Smooth muscle cell (in vitro differentiated cells): ENCODE measurements at regions not wholly inside any gene's neighbourhood (a gene's known extent, or its start where the extent isn't known, plus 50 kb on each side); places are given as distances from the start of the nearest gene placed in this dataset.
"Not testable (repeated sequence)": the region's sequence is repeated elsewhere in the genome, so short reads cannot be mapped to it uniquely, and the experiment has no call there.

Experiments used
- DNase-seq: peaks from one replicate; lab custom pipeline; 2025; ENCODE audit not compliant: unreplicated experiment; lab: John Stamatoyannopoulos, UW
- H2AFZ ChIP-seq: fragments of 200-600 bp; sonication (generic); 2 replicates; pipeline ENCODE4 v1.6.0; 2016; ENCODE audit warnings: antibody characterized with exemption, low read depth, mild to moderate bottlenecking
- H3F3A ChIP-seq: fragments of 200-600 bp; sonication (generic); 2 replicates; pipeline ENCODE4 v1.6.0; 2017; ENCODE audit warnings: antibody characterized with exemption, low read depth
- H3K27ac ChIP-seq: fragments of 200-600 bp; sonication (generic); 2 replicates; pipeline ENCODE4 v1.5.1; 2016; ENCODE audit warnings: low read depth, mild to moderate bottlenecking
- H3K27me3 ChIP-seq: fragments of 200-600 bp; sonication (generic); 2 replicates; pipeline ENCODE4 v1.6.1; 2016; ENCODE audit warnings: low read depth, mild to moderate bottlenecking
- H3K36me3 ChIP-seq: fragments of 200-600 bp; sonication (generic); 2 replicates; pipeline ENCODE4 v1.5.1; 2016; ENCODE audit warnings: low read depth
- H3K4me1 ChIP-seq: fragments of 200-600 bp; sonication (generic); 2 replicates; pipeline ENCODE4 v1.5.1; 2016; ENCODE audit warnings: low read depth
- H3K4me2 ChIP-seq: fragments of 200-600 bp; sonication (generic); 2 replicates; pipeline ENCODE4 v1.6.0; 2016; ENCODE audit warnings: mild to moderate bottlenecking
- H3K4me3 ChIP-seq: fragments of 200-600 bp; sonication (generic); 2 replicates; pipeline ENCODE4 v1.5.1; 2016; ENCODE audit warnings: mild to moderate bottlenecking
- H3K79me2 ChIP-seq: fragments of 200-600 bp; sonication (generic); 2 replicates; pipeline ENCODE4 v1.6.0; 2016; ENCODE audit warnings: low read depth, mild to moderate bottlenecking
- H3K9ac ChIP-seq: fragments of 200-600 bp; sonication (generic); 2 replicates; pipeline ENCODE4 v1.6.0; 2016; ENCODE audit warnings: low read depth
- H3K9me3 ChIP-seq: fragments of 200-600 bp; sonication (generic); replicated peaks from 2 replicates; pipeline ENCODE4 v1.5.1; 2016; ENCODE audit warnings: low read depth
- H4K20me1 ChIP-seq: fragments of 200-600 bp; sonication (generic); 2 replicates; pipeline ENCODE4 v1.6.0; 2016; ENCODE audit warnings: low read depth
- WGBS: methylation state at CpG from one replicate; pipeline ENCODE4 v1.1.7; 2016; ENCODE audit warnings: low lambda C conversion rate; 5-methylcytosine and 5-hydroxymethylcytosine counted together
- TF ChIP-seq, protein P1 (sequence below): fragments of 200-600 bp; sonication (generic); IDR thresholded peaks from 2 replicates; pipeline ENCODE4 v1.5.1; 2017; ENCODE audit warnings: borderline replicate concordance, mild to moderate bottlenecking, antibody characterized with exemption; ENCODE audit not compliant: insufficient read depth, poor library complexity, severe bottlenecking

DNA sequence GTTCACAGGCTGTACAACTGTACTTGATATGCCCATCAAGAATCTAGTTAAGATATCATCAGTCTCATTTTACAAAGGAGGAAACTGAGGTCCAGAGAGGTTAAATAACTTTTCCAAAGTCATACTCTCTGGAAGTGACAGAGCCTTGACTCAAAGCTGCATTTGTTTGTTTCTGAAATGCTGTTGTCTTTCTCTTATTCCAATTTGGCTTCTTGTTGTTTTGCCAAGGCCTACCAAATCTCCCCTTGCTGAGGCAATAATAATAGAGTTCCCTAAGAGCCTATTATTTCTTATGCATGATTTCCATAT lies 79.8 kb upstream of the C12orf71 start:
- Histone ChIP-seq H3K36me3 (no peaks in the 10 kb centered on the region), H3K4me2 (no peak overlapping the region), H3K9ac (no peak overlapping the region), H3K4me3 (no peak overlapping the region), H3F3A (peaks cover 5% of the 10 kb centered on the region), H3K27ac (no peak overlapping the region), H4K20me1 (no peaks in the 10 kb centered on the region), H3K4me1 (peaks cover 12% of the 10 kb centered on the region), H3K27me3 (no peaks in the 10 kb centered on the region), H3K79me2 (no peaks in the 10 kb centered on the region), H2AFZ (no peak overlapping the region), H3K9me3 (no peaks in the 10 kb centered on the region)
- no peak for DNase-seq
- TF ChIP-seq, protein P1, sequence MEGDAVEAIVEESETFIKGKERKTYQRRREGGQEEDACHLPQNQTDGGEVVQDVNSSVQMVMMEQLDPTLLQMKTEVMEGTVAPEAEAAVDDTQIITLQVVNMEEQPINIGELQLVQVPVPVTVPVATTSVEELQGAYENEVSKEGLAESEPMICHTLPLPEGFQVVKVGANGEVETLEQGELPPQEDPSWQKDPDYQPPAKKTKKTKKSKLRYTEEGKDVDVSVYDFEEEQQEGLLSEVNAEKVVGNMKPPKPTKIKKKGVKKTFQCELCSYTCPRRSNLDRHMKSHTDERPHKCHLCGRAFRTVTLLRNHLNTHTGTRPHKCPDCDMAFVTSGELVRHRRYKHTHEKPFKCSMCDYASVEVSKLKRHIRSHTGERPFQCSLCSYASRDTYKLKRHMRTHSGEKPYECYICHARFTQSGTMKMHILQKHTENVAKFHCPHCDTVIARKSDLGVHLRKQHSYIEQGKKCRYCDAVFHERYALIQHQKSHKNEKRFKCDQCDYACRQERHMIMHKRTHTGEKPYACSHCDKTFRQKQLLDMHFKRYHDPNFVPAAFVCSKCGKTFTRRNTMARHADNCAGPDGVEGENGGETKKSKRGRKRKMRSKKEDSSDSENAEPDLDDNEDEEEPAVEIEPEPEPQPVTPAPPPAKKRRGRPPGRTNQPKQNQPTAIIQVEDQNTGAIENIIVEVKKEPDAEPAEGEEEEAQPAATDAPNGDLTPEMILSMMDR, result no peak

DNA sequence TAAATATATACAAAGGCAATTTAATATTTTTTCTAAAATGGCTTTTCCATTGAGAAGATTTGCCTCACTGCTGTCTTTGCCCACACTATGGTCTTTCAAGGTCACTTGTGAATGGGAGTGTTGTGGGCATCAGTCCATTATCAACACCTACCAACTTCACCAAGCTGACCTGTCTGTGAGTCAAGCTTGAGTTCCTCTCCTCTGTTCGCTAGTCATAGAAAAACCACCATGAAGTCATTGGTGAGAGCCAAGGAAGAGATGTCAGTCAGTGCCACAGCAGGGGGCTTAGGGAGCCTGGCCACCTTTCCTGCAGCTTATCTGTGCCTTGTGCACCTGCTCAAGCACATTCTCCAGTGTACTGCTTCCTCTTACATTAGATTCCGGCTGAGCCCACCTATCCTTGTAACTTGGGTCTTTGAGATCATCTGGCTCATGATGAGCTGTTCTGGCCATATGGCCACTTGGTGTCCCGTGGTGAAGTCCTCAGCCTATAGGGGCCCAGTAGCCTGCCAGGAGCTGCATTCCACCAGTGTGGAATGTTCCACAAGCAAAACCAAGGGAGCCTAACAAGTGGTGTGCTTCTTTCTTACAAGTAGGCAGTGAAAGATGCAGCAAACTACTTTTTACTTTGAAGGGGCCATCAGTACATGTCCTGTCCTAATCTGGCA lies 80.8 kb upstream of the C12orf71 start:
- no peak overlapping the region for H3K9ac ChIP-seq
- TF ChIP-seq, protein P1, result no peak
- no peak for DNase-seq
- peaks cover 5% of the 10 kb centered on the region for H3K4me1 ChIP-seq
- no peaks in the 10 kb centered on the region for H4K20me1 ChIP-seq
- no peak overlapping the region for H2AFZ ChIP-seq
- H3K4me3 ChIP-seq, result no peak overlapping the region
- no peaks in the 10 kb centered on the region for H3K9me3 ChIP-seq
- no peaks in the 10 kb centered on the region for H3K79me2 ChIP-seq
- peaks cover 1% of the 10 kb centered on the region for H3F3A ChIP-seq
- no peak overlapping the region for H3K27ac ChIP-seq
- WGBS, result 76% methylated on average over 3 of the region's 3 CpGs
- no peaks in the 10 kb centered on the region for H3K36me3 ChIP-seq
- no peak overlapping the region for H3K4me2 ChIP-seq
- H3K27me3 ChIP-seq, result no peaks in the 10 kb centered on the region

DNA sequence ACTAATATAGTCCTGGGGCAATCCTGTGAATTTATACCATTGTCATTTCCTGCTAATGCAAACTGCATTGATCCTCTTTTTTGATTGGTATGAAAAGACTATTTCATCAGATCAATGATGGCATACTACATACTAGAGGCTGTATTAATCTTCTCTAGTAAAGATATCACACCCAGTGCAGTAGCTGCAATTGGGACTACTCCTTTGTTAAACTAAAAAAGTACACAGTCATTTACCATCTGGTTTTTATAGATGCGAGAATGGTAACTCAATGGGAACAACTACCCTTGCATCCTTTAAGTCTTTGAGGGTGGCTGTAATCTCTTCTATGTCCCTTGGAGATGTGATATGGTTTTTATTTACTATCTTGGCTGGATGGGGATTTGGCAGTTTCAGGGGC lies 80.2 kb upstream of the STK38L start:
- H3F3A ChIP-seq, result no peaks in the 10 kb centered on the region
- DNase-seq, result no peak
- no peak overlapping the region for H3K4me2 ChIP-seq
- no peaks in the 10 kb centered on the region for H3K27me3 ChIP-seq
- H3K4me1 ChIP-seq, result no peaks in the 10 kb centered on the region
- no peak overlapping the region for H3K4me3 ChIP-seq
- 85% methylated on average over 1 of the region's 1 CpG for WGBS
- TF ChIP-seq, protein P1, result no peak
- no peak overlapping the region for H2AFZ ChIP-seq
- no peaks in the 10 kb centered on the region for H4K20me1 ChIP-seq
- no peaks in the 10 kb centered on the region for H3K36me3 ChIP-seq
- H3K79me2 ChIP-seq, result no peaks in the 10 kb centered on the region
- no peak overlapping the region for H3K27ac ChIP-seq
- H3K9ac ChIP-seq, result no peak overlapping the region
- no peaks in the 10 kb centered on the region for H3K9me3 ChIP-seq

DNA sequence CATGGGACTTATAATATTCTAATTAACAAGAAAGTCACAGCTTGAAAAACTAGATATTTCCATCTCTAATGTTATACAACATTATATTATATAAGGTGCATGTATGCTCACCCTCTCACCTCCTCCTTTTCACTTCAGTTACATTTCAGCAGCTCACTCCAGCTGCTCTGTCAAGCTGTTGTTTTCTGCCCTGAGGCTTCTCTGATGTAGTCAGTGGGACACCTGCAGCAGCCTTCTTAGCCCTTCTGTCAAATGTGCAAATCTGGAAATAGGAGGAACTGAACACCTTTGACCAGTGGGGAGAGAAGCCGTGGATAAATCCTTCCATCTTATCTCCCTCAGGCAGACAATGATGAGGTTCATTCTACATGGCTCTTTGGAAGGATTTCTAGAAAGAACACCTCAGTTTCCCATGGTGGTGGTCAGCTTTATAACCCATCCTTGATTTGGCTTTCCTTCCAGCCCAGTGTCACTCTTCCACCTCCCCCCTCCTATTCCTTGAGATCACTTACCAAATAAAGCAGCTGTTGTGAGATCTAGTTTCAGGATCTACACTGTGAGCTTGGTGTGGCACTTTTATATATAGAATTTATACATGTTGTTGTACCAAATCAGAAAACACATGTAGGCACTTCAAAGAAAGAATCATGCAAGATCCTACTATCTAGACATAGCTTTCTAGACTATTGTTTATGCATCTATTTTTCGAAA lies 79.6 kb upstream of the STK38L start:
- H2AFZ ChIP-seq, result no peak overlapping the region
- H3K36me3 ChIP-seq, result no peaks in the 10 kb centered on the region
- no peak overlapping the region for H3K27ac ChIP-seq
- no peak overlapping the region for H3K9ac ChIP-seq
- TF ChIP-seq, protein P1, result no peak
- no peaks in the 10 kb centered on the region for H3F3A ChIP-seq
- no peak for DNase-seq
- WGBS, result 89% methylated on average over 2 of the region's 2 CpGs
- H3K4me1 ChIP-seq, result no peaks in the 10 kb centered on the region
- no peaks in the 10 kb centered on the region for H3K9me3 ChIP-seq
- no peaks in the 10 kb centered on the region for H3K27me3 ChIP-seq
- no peak overlapping the region for H3K4me3 ChIP-seq
- no peak overlapping the region for H3K4me2 ChIP-seq
- no peaks in the 10 kb centered on the region for H4K20me1 ChIP-seq
- no peaks in the 10 kb centered on the region for H3K79me2 ChIP-seq

DNA sequence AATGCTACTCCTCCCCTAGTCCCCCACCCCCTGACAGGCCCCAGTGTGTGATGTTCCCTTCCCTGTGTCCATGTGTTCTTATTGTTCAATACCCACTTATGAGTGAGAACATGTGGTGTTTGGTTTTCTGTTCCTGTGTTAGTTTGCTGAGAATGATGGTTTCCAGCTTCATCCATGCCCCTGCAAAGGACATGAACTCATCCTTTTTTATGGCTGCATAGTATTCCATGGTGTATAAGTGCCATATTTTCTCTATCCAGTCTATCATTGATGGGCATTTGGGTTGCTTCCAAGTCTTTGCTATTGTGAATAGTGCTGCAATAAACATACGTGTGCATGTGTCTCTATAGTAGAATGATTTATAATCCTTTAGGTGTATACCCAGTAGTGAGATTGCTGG lies 78.1 kb upstream of the STK38L start:
- H3K36me3 ChIP-seq, H3K27ac ChIP-seq, H3F3A ChIP-seq, H4K20me1 ChIP-seq, H2AFZ ChIP-seq, DNase-seq, H3K9ac ChIP-seq, H3K4me1 ChIP-seq, H3K27me3 ChIP-seq, H3K4me2 ChIP-seq, H3K4me3 ChIP-seq, H3K79me2 ChIP-seq, H3K9me3 ChIP-seq: not testable (repeated sequence)
- 100% methylated on average over 1 of the region's 1 CpG for WGBS
